ENCODE measurements at regions not wholly inside any gene's neighbourhood (a gene's known extent, or its start where the extent isn't known, plus 50 kb on each side); places are given as distances from the start of the nearest gene placed in this dataset.

DNA sequence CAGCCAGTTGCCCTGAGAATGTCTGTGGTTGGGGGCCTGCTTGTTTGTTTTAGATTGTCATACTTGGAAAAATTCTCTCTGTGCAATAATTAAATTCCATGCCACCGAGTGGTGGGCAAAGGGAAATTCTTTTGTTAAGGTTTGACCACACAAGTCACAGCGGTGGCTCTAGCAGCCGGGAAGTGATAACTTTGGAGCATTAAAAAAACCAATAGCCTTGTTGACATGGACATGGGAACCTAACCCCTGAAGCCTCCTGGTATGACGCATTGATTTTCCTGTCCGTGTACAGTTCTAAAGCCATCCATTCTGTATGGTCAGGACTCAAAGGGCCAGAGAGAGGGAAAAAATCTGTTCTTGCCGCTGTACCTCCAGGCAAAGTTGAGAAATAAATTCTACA lies 384.9 kb upstream of the ZNF507 start:
- Histone ChIP-seq H3K9me3 (ENCODE audit: low read depth) (no peaks in the 10 kb centered on the region), H3K79me2 (no peaks in the 10 kb centered on the region), H3K27ac (no peak overlapping the region), H3K9me2 (replicated peaks; ENCODE audit: insufficient read depth) (no peaks in the 10 kb centered on the region), H3K27me3 (no peaks in the 10 kb centered on the region), H4K20me1 (ENCODE audit: insufficient read depth, poor library complexity, severe bottlenecking) (no peaks in the 10 kb centered on the region), H2AFZ (no peak overlapping the region), H3K4me1 (ENCODE audit: insufficient read depth) (peaks cover 21% of the 10 kb centered on the region), H3K4me3 (no peak overlapping the region), H3K4me2 (no peak overlapping the region), H3K36me3 (replicated peaks; ENCODE audit: insufficient read depth, low read depth) (no peaks in the 10 kb centered on the region)
- TF ChIP-seq, protein P1, sequence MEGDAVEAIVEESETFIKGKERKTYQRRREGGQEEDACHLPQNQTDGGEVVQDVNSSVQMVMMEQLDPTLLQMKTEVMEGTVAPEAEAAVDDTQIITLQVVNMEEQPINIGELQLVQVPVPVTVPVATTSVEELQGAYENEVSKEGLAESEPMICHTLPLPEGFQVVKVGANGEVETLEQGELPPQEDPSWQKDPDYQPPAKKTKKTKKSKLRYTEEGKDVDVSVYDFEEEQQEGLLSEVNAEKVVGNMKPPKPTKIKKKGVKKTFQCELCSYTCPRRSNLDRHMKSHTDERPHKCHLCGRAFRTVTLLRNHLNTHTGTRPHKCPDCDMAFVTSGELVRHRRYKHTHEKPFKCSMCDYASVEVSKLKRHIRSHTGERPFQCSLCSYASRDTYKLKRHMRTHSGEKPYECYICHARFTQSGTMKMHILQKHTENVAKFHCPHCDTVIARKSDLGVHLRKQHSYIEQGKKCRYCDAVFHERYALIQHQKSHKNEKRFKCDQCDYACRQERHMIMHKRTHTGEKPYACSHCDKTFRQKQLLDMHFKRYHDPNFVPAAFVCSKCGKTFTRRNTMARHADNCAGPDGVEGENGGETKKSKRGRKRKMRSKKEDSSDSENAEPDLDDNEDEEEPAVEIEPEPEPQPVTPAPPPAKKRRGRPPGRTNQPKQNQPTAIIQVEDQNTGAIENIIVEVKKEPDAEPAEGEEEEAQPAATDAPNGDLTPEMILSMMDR (IDR thresholded peaks at IDR 0.05; ENCODE audit: poor library complexity), result no peak
- TF ChIP-seq EZH2phosphoT487 (IDR thresholded peaks at IDR 0.05; ENCODE audit: low read depth, severe bottlenecking, unreplicated experiment) (no peak), EZH2 (IDR thresholded peaks at IDR 0.05; ENCODE audit: borderline replicate concordance) (no peak)
- DNase-seq (ENCODE audit: low spot score), result no peak
- WGBS (ENCODE audit: low lambda C conversion rate, missing lambda C conversion rate), result 67% methylated on average over 6 of the region's 6 CpGs

DNA sequence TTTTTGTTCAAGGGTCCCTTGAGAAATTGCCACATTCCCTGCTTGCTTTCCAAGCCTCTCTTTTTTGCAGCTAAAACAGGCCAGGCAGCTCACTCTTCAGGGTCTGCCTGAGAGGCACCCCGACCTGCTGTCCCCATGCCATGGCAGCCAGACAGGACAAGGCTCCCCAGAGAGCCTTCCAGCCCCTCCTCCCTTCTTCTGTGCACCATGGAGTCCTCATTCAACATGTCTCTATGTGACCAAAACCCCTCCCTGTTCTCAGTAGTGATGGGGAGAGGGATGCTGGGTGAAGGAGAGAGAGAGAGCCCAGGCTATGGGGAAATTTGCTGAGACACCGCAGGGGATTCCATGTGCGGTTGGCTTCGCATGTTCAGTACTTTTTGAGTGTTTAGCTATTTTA lies 384.2 kb upstream of the ZNF507 start:
- Histone ChIP-seq H3K9me3 (ENCODE audit: low read depth) (no peaks in the 10 kb centered on the region), H3K36me3 (replicated peaks; ENCODE audit: insufficient read depth, low read depth) (no peaks in the 10 kb centered on the region), H3K4me3 (no peak overlapping the region), H2AFZ (no peak overlapping the region), H3K27me3 (no peaks in the 10 kb centered on the region), H4K20me1 (ENCODE audit: insufficient read depth, poor library complexity, severe bottlenecking) (no peaks in the 10 kb centered on the region), H3K79me2 (no peaks in the 10 kb centered on the region), H3K27ac (no peak overlapping the region), H3K9me2 (replicated peaks; ENCODE audit: insufficient read depth) (no peaks in the 10 kb centered on the region), H3K4me2 (no peak overlapping the region), H3K4me1 (ENCODE audit: insufficient read depth) (peaks cover 21% of the 10 kb centered on the region)
- TF ChIP-seq EZH2phosphoT487 (IDR thresholded peaks at IDR 0.05; ENCODE audit: low read depth, severe bottlenecking, unreplicated experiment) (no peak), EZH2 (IDR thresholded peaks at IDR 0.05; ENCODE audit: borderline replicate concordance) (no peak)
- TF ChIP-seq, protein P1 (IDR thresholded peaks at IDR 0.05; ENCODE audit: poor library complexity), result no peak
- WGBS (ENCODE audit: low lambda C conversion rate, missing lambda C conversion rate), result 65% methylated on average over 4 of the region's 4 CpGs
- DNase-seq (ENCODE audit: low spot score), result no peak

DNA sequence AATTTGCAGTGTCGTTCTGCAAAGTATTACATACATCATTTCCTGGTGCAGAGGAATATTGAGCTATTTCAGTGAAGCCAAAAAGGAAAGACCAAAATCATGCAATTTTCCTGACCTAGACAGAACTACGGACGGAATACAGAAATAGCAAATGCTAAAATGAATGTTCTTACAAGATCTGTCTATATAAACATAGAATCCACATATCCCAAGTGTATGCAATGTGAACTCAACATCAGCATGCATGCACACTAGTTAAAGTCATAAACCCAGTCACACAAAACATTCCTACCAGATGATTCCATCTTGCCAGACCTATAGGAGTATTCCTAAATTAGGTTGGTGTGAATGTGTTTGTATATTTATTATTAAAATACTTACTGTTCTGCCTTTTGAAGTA lies 383.7 kb upstream of the ZNF507 start:
- Histone ChIP-seq H3K4me2 (no peak overlapping the region), H2AFZ (no peak overlapping the region), H3K4me1 (ENCODE audit: insufficient read depth) (peaks cover 21% of the 10 kb centered on the region), H3K4me3 (no peak overlapping the region), H3K79me2 (no peaks in the 10 kb centered on the region), H4K20me1 (ENCODE audit: insufficient read depth, poor library complexity, severe bottlenecking) (no peaks in the 10 kb centered on the region), H3K9me2 (replicated peaks; ENCODE audit: insufficient read depth) (no peaks in the 10 kb centered on the region), H3K27ac (no peak overlapping the region), H3K27me3 (no peaks in the 10 kb centered on the region), H3K36me3 (replicated peaks; ENCODE audit: insufficient read depth, low read depth) (no peaks in the 10 kb centered on the region), H3K9me3 (ENCODE audit: low read depth) (no peaks in the 10 kb centered on the region)
- no peak for DNase-seq (ENCODE audit: low spot score)
- 72% methylated on average over 3 of the region's 3 CpGs for WGBS (ENCODE audit: low lambda C conversion rate, missing lambda C conversion rate)
- TF ChIP-seq, protein P1 (IDR thresholded peaks at IDR 0.05; ENCODE audit: poor library complexity), result no peak
- TF ChIP-seq EZH2 (IDR thresholded peaks at IDR 0.05; ENCODE audit: borderline replicate concordance), result no peak
- no peak for TF ChIP-seq EZH2phosphoT487 (IDR thresholded peaks at IDR 0.05; ENCODE audit: low read depth, severe bottlenecking, unreplicated experiment)

DNA sequence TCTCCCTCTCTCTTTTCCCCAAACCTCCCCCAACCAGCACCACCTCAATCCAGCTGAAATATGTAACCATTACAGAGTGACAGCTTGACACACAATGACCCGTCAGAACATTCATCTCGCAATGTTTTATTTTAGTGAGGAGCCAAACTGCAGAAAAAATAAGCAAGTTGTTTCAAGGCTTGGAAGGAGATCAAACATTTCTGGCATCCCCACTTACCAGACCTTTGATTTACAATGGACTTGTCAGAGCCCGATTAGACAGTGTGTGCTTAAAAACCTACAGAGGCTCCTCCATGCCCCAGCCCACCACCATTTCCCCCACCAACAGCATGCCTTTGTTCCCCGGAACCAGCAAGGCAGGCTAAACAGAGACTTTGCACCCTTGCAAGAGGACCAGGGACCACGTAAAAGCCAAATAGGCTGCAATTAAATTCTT lies 382.8 kb upstream of the ZNF507 start:
- Histone ChIP-seq H2AFZ (peak overlapping the region; percentile 28), H3K4me1 (ENCODE audit: insufficient read depth) (peaks cover 20% of the 10 kb centered on the region), H3K9me3 (ENCODE audit: low read depth) (no peaks in the 10 kb centered on the region), H3K9me2 (replicated peaks; ENCODE audit: insufficient read depth) (no peaks in the 10 kb centered on the region), H3K36me3 (replicated peaks; ENCODE audit: insufficient read depth, low read depth) (no peaks in the 10 kb centered on the region), H4K20me1 (ENCODE audit: insufficient read depth, poor library complexity, severe bottlenecking) (no peaks in the 10 kb centered on the region), H3K4me2 (peak overlapping the region; percentile 56), H3K27me3 (no peaks in the 10 kb centered on the region), H3K79me2 (no peaks in the 10 kb centered on the region), H3K4me3 (no peak overlapping the region), H3K27ac (no peak overlapping the region)
- 11% methylated on average over 5 of the region's 5 CpGs for WGBS (ENCODE audit: low lambda C conversion rate, missing lambda C conversion rate)
- no peak for DNase-seq (ENCODE audit: low spot score)
- TF ChIP-seq, protein P1 (IDR thresholded peaks at IDR 0.05; ENCODE audit: poor library complexity), result no peak
- TF ChIP-seq EZH2phosphoT487 (IDR thresholded peaks at IDR 0.05; ENCODE audit: low read depth, severe bottlenecking, unreplicated experiment) (no peak), EZH2 (IDR thresholded peaks at IDR 0.05; ENCODE audit: borderline replicate concordance) (no peak)
